Neural crest cell (in vitro differentiated cells): ENCODE measurements at regions not wholly inside any gene's neighbourhood (a gene's known extent, or its start where the extent isn't known, plus 50 kb on each side); places are given as distances from the start of the nearest gene placed in this dataset.

Source experiments
- DNase-seq: peaks from one replicate; pipeline ENCODE4 v3.0.0; 2021; ENCODE audit warnings: low read depth, mixed read lengths, low spot score
- H3K27ac Mint-ChIP-seq: one replicate; pipeline ENCODE4 v1.8.0; 2021; ENCODE audit warnings: mild to moderate bottlenecking, mixed read lengths; ENCODE audit not compliant: unreplicated experiment
- H3K27me3 Mint-ChIP-seq: 2 replicates; pipeline ENCODE4 v1.8.0; 2021; ENCODE audit warnings: low read depth, mild to moderate bottlenecking, mixed read lengths
- H3K36me3 Mint-ChIP-seq: 2 replicates; pipeline ENCODE4 v1.8.0; 2021; ENCODE audit warnings: low read depth, mild to moderate bottlenecking, mixed read lengths
- H3K4me1 Mint-ChIP-seq: 2 replicates; pipeline ENCODE4 v1.8.0; 2021; ENCODE audit warnings: mixed read lengths
- H3K4me3 Mint-ChIP-seq: one replicate; pipeline ENCODE4 v1.8.0; 2021; ENCODE audit warnings: mild to moderate bottlenecking, mixed read lengths
- H3K9me3 Mint-ChIP-seq: 2 replicates; pipeline ENCODE4 v1.8.0; 2021; ENCODE audit warnings: mixed read lengths
- CTCF ChIP-seq: fragments of 200-600 bp; sonication (generic); conservative IDR thresholded peaks from 2 replicates; pipeline ENCODE4 v1.5.0; 2021; ENCODE audit warnings: antibody characterized with exemption, mild to moderate bottlenecking

GRCh38 chr16:86879268-86879667, 300.9 kb downstream of the FOXL1 start:
- H3K27me3 Mint-ChIP-seq, result peaks cover 35% of the 10 kb centered on the region

GRCh38 chr16:86880316-86881117, 302.2 kb downstream of the FOXL1 start:
- no peak for DNase-seq
- no peaks in the 10 kb centered on the region for H3K36me3 Mint-ChIP-seq
- H3K27ac Mint-ChIP-seq, result no peak overlapping the region
- peaks cover 37% of the 10 kb centered on the region for H3K4me1 Mint-ChIP-seq
- peaks cover 2% of the 10 kb centered on the region for H3K9me3 Mint-ChIP-seq
- no peak for TF ChIP-seq CTCF
- H3K4me3 Mint-ChIP-seq, result no peak overlapping the region
- peaks cover 42% of the 10 kb centered on the region for H3K27me3 Mint-ChIP-seq

More at GRCh38 chr16:86879268-86879667, 300.9 kb downstream of the FOXL1 start:
- no peaks in the 10 kb centered on the region for H3K36me3 Mint-ChIP-seq
- H3K27ac Mint-ChIP-seq, result no peak overlapping the region
- no peak for DNase-seq
- H3K4me1 Mint-ChIP-seq, result peaks cover 33% of the 10 kb centered on the region
- peaks cover 2% of the 10 kb centered on the region for H3K9me3 Mint-ChIP-seq
- no peak for TF ChIP-seq CTCF
- no peak overlapping the region for H3K4me3 Mint-ChIP-seq

GRCh38 chr16:86881118-86881510, 302.8 kb downstream of the FOXL1 start:
- TF ChIP-seq CTCF, result no peak
- peaks cover 37% of the 10 kb centered on the region for H3K27me3 Mint-ChIP-seq
- no peaks in the 10 kb centered on the region for H3K36me3 Mint-ChIP-seq
- DNase-seq, result no peak
- H3K9me3 Mint-ChIP-seq, result no peaks in the 10 kb centered on the region
- H3K4me1 Mint-ChIP-seq, result peaks cover 37% of the 10 kb centered on the region
- no peak overlapping the region for H3K4me3 Mint-ChIP-seq
- H3K27ac Mint-ChIP-seq, result no peak overlapping the region

DNA sequence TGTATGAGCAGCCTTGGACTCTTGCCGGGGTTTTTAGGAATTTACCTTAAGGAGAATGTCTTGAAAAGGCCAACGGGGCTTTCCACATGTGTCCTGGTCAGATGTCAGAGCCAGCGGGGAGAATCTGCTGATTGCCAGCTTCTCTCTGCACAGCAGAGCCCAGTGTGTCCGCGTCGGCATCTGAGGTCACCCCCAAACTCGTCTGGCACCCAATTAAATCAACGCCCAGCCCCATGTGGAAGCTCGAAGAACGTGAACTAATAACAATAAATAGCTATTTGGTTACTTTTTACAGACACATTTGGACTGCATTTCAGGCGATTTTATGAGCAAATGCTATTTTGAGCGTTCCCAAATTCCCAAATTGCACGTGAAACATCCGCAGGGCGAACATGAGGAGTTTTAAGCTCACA, 303.5 kb downstream of the FOXL1 start:
- Mint-ChIP-seq H3K27ac (no peak overlapping the region), H3K27me3 (peaks cover 39% of the 10 kb centered on the region), H3K9me3 (no peaks in the 10 kb centered on the region), H3K4me1 (peaks cover 37% of the 10 kb centered on the region), H3K36me3 (no peaks in the 10 kb centered on the region), H3K4me3 (no peak overlapping the region)
- no peak for TF ChIP-seq CTCF
- DNase-seq, result no peak

DNA sequence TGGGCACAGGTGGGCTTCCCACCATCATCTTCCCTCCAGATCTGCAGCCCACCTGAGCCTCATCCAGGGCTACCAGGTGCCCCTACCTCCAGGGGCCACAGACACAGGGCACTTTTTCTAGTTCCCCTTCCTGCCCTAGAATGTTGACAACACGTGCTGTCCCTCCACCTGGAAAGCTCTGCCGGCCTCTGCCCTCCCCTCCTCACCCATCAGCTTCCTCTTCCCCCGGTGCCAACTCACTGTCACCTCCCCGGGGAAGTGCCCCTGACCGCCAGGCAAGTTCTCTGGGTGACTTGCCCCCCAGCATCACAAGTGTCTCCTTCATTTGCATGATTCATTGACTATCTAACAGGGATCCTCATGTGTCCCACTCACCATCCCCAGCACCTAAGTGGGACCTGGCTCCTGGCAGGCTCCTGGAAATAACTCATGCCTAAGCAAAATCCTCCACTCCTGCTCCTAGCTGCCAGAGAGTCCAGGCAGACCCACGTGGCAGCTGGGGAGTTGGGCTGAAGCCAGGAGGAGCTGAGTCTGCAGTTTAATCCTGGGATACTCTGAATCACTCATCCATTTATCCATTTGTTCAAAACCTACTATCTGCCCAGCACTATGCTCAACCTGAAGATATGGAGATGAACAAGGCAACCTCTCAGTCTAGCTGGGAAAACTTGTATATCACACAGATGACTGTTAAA, 304.4 kb downstream of the FOXL1 start:
- no peak for DNase-seq
- Mint-ChIP-seq H3K36me3 (no peaks in the 10 kb centered on the region), H3K27me3 (peaks cover 38% of the 10 kb centered on the region), H3K4me1 (peaks cover 29% of the 10 kb centered on the region), H3K4me3 (no peak overlapping the region), H3K27ac (no peak overlapping the region), H3K9me3 (no peaks in the 10 kb centered on the region)
- no peak for TF ChIP-seq CTCF
